ENCODE measurements at regions not wholly inside any gene's neighbourhood (a gene's known extent, or its start where the extent isn't known, plus 50 kb on each side); places are given as distances from the start of the nearest gene placed in this dataset.
A peak's percentile ranks its signal among the peaks of the same experiment; 100 is the strongest.

- H3K4me3 Mint-ChIP-seq (ENCODE audit: unreplicated experiment) = no peak overlapping the region
- no peaks in the 10 kb centered on the region for H3K36me3 Mint-ChIP-seq (ENCODE audit: low read depth, unreplicated experiment)
- H3K27me3 Mint-ChIP-seq (ENCODE audit: unreplicated experiment) = no peaks in the 10 kb centered on the region
- no peak for DNase-seq (ENCODE audit: low spot score)
- no peak overlapping the region for H3K27ac Mint-ChIP-seq (ENCODE audit: unreplicated experiment)
- H3K4me1 Mint-ChIP-seq (ENCODE audit: unreplicated experiment) = no peaks in the 10 kb centered on the region
- no peak for TF ChIP-seq CTCF (IDR thresholded peaks at IDR 0.05; ENCODE audit: unreplicated experiment)
- no peaks in the 10 kb centered on the region for H3K9me3 Mint-ChIP-seq (ENCODE audit: unreplicated experiment)
These were observed 82.2 kb upstream of the TES start for GRCh38 chr7:116128139-116128538.

DNA sequence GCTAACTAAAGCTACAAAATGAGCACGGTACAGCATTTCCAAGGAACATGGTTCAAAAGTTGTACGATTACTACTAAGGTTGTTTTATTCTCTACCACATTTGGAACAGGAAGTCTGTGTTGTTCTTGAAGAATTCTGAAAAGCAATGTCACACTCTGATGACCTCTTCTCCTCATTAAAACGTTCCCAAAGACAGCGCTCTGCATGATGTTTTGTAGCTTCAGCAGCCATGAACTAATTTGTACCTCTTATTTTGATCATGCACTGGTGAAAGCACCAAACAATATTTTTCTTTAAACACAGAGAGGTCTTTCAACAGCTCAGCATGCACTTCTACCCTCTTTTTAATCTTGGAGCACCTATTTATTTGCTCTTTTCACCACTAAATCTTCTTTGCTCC is 75.0 kb upstream of the TES start:
- TF ChIP-seq CTCF (IDR thresholded peaks at IDR 0.05; ENCODE audit: unreplicated experiment) = no peak
- H3K27ac Mint-ChIP-seq (ENCODE audit: unreplicated experiment) = no peak overlapping the region
- H3K4me3 Mint-ChIP-seq (ENCODE audit: unreplicated experiment) = no peak overlapping the region
- H3K36me3 Mint-ChIP-seq (ENCODE audit: low read depth, unreplicated experiment) = no peaks in the 10 kb centered on the region
- H3K4me1 Mint-ChIP-seq (ENCODE audit: unreplicated experiment) = no peaks in the 10 kb centered on the region
- no peaks in the 10 kb centered on the region for H3K9me3 Mint-ChIP-seq (ENCODE audit: unreplicated experiment)
- DNase-seq (ENCODE audit: low spot score) = no peak
- no peaks in the 10 kb centered on the region for H3K27me3 Mint-ChIP-seq (ENCODE audit: unreplicated experiment)

DNA sequence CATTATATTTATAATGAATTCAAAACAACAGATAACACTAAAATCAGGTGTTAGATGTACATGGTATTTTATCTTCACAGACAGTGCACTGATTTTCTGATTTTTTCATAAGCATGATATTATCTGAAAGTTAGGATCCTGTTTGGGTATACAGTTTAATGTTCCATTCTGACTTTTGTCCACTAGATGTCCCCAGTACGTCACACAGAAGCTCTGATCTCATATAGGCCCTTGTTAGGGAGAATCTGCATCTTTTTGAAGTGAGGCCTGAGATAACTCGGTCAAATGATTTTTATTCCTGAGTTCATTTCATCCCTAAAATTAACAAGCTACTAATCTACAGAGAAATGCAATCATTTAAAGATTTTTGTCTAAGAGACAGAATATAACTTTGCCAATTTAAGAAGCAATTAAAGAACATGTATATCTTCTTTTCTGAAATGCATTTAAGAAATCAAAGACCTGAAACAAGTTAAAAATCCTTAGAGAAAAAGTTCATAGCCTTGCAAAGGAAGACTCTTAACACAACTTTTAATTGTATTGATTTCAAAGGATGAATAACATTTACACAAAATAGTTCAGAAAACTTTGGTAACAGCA is 72.0 kb upstream of the TES start:
- DNase-seq (ENCODE audit: low spot score) = peak; percentile 16
- no peak overlapping the region for H3K27ac Mint-ChIP-seq (ENCODE audit: unreplicated experiment)
- no peaks in the 10 kb centered on the region for H3K9me3 Mint-ChIP-seq (ENCODE audit: unreplicated experiment)
- H3K4me1 Mint-ChIP-seq (ENCODE audit: unreplicated experiment) = peaks cover 10% of the 10 kb centered on the region
- no peaks in the 10 kb centered on the region for H3K27me3 Mint-ChIP-seq (ENCODE audit: unreplicated experiment)
- TF ChIP-seq CTCF (IDR thresholded peaks at IDR 0.05; ENCODE audit: unreplicated experiment) = peak; percentile 69
- no peaks in the 10 kb centered on the region for H3K36me3 Mint-ChIP-seq (ENCODE audit: low read depth, unreplicated experiment)
- H3K4me3 Mint-ChIP-seq (ENCODE audit: unreplicated experiment) = no peak overlapping the region

DNA sequence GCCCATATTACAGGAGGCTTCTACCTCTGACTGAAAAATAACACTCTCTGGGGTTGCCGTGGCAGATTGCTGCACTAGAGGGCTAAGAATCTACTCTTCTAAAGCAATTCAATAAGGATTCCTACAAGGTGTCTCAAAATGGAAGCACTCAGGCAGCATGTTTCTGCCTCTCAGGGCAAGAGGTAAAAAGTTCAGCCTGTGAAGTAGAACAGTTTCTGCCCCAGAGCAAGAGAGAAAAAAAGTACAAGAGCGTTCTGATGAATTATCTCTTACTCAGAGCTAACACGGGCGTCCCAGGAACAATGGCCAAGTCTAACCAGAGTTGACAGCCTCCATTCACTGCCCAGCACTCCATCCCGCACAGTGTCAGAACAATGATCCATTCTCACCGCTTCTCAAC is 71.3 kb upstream of the TES start:
- Mint-ChIP-seq H3K27me3 (ENCODE audit: unreplicated experiment) (no peaks in the 10 kb centered on the region), H3K27ac (ENCODE audit: unreplicated experiment) (no peak overlapping the region), H3K36me3 (ENCODE audit: low read depth, unreplicated experiment) (no peaks in the 10 kb centered on the region), H3K4me1 (ENCODE audit: unreplicated experiment) (peaks cover 10% of the 10 kb centered on the region), H3K9me3 (ENCODE audit: unreplicated experiment) (no peaks in the 10 kb centered on the region), H3K4me3 (ENCODE audit: unreplicated experiment) (no peak overlapping the region)
- TF ChIP-seq CTCF (IDR thresholded peaks at IDR 0.05; ENCODE audit: unreplicated experiment) = no peak
- no peak for DNase-seq (ENCODE audit: low spot score)

DNA sequence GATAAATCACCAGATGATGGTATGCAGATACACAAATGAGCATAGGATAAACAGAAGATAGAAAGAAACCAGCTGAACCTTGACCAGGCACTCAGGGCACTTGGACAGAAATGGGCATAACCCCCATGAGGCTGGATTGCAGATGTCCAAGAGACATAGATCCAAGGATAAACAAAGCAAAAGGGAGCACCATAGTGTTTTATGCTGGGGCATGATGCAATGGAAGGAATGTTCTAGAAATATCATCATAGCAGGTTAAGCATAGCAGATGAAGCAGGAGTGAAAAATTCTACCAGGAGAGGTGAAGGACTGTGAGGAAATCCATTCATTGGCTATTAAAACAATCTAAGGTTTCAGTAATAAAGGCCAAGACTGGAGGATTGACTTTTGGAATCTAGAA is 70.5 kb upstream of the TES start:
- no peaks in the 10 kb centered on the region for H3K36me3 Mint-ChIP-seq (ENCODE audit: low read depth, unreplicated experiment)
- no peak overlapping the region for H3K4me3 Mint-ChIP-seq (ENCODE audit: unreplicated experiment)
- no peaks in the 10 kb centered on the region for H3K9me3 Mint-ChIP-seq (ENCODE audit: unreplicated experiment)
- no peak overlapping the region for H3K27ac Mint-ChIP-seq (ENCODE audit: unreplicated experiment)
- no peak for TF ChIP-seq CTCF (IDR thresholded peaks at IDR 0.05; ENCODE audit: unreplicated experiment)
- H3K27me3 Mint-ChIP-seq (ENCODE audit: unreplicated experiment) = no peaks in the 10 kb centered on the region
- H3K4me1 Mint-ChIP-seq (ENCODE audit: unreplicated experiment) = peaks cover 10% of the 10 kb centered on the region
- no peak for DNase-seq (ENCODE audit: low spot score)

All from endothelial cell (in vitro differentiated cells).